Hippocampal formation (tissue), 2 donors: ENCODE measurements at regions not wholly inside any gene's neighbourhood (a gene's known extent, or its start where the extent isn't known, plus 50 kb on each side); places are given as distances from the start of the nearest gene placed in this dataset.

Experiments
- DNase-seq, 2 donors: peaks; one replicate each; lab custom pipeline; 2025; lab: John Stamatoyannopoulos, UW

GRCh38 chr4:108272561-108272960 lies 103.8 kb upstream of the LEF1 start:
- no peak for DNase-seq

- DNase-seq, result no peak
Observed at GRCh38 chr4:108272046-108272445, 103.3 kb upstream of the LEF1 start.

- DNase-seq, result no peak
Observed at GRCh38 chr4:108270466-108271450, 102.0 kb upstream of the LEF1 start.

- no peak for DNase-seq
Observed at GRCh38 chr4:108264693-108265092, 96.0 kb upstream of the LEF1 start.

- DNase-seq, result no peak
Observed at GRCh38 chr4:108263057-108263456, 94.3 kb upstream of the LEF1 start.

GRCh38 chr4:108261026-108261425 lies 92.3 kb upstream of the LEF1 start:
- DNase-seq, result no peak

- DNase-seq, result no peak
Observed at GRCh38 chr4:108256538-108256937, 87.8 kb upstream of the LEF1 start.

GRCh38 chr4:108255203-108255747 lies 86.5 kb upstream of the LEF1 start:
- DNase-seq, result no peak

GRCh38 chr4:108249397-108249796 lies 80.7 kb upstream of the LEF1 start:
- no peak for DNase-seq

- no peak for DNase-seq
Observed at GRCh38 chr4:108247387-108248049, 78.8 kb upstream of the LEF1 start.

- no peak for DNase-seq
Observed at GRCh38 chr4:108244606-108245005, 75.9 kb upstream of the LEF1 start.

- no peak for DNase-seq
Observed at GRCh38 chr4:108240366-108240765, 71.6 kb upstream of the LEF1 start.

- no peak for DNase-seq
Observed at GRCh38 chr4:108237693-108238092, 69.0 kb upstream of the LEF1 start.

GRCh38 chr4:108236264-108236663 lies 67.5 kb upstream of the LEF1 start:
- DNase-seq, result no peak

GRCh38 chr4:108227923-108228322 lies 59.2 kb upstream of the LEF1 start:
- DNase-seq, result no peak

GRCh38 chr4:108224611-108225053 lies 55.9 kb upstream of the LEF1 start:
- no peak for DNase-seq

- no peak for DNase-seq
Observed at GRCh38 chr4:108223313-108223712, 54.6 kb upstream of the LEF1 start.

- no peak for DNase-seq
Observed at GRCh38 chr4:108219998-108220397, 51.3 kb upstream of the LEF1 start.
